Nephron progenitor cell (in vitro differentiated cells): ENCODE measurements at regions not wholly inside any gene's neighbourhood (a gene's known extent, or its start where the extent isn't known, plus 50 kb on each side); places are given as distances from the start of the nearest gene placed in this dataset.

Experiments used
- DNase-seq: peaks from one replicate; pipeline ENCODE4 v3.0.0; 2021
- H3K27ac Mint-ChIP-seq: 2 replicates; pipeline ENCODE4 v1.8.0; 2021; ENCODE audit warnings: mild to moderate bottlenecking, moderate library complexity, mixed read lengths
- H3K27me3 Mint-ChIP-seq: 2 replicates; pipeline ENCODE4 v1.8.0; 2021; ENCODE audit warnings: mild to moderate bottlenecking, low read depth, mixed read lengths; ENCODE audit not compliant: poor library complexity
- H3K36me3 Mint-ChIP-seq: 2 replicates; pipeline ENCODE4 v1.8.0; 2021; ENCODE audit warnings: low read depth, mixed read lengths
- H3K4me1 Mint-ChIP-seq: 2 replicates; pipeline ENCODE4 v1.8.0; 2021; ENCODE audit warnings: mixed read lengths
- H3K4me3 Mint-ChIP-seq: 2 replicates; pipeline ENCODE4 v1.8.0; 2021; ENCODE audit warnings: mild to moderate bottlenecking, moderate library complexity, mixed read lengths
- H3K9me3 Mint-ChIP-seq: 2 replicates; pipeline ENCODE4 v1.8.0; 2021; ENCODE audit warnings: mild to moderate bottlenecking, moderate library complexity, mixed read lengths
- CTCF ChIP-seq: fragments of 200-600 bp; sonication (generic); IDR thresholded peaks from 2 replicates; pipeline ENCODE4 v1.5.0; 2021; ENCODE audit warnings: antibody characterized with exemption

DNA sequence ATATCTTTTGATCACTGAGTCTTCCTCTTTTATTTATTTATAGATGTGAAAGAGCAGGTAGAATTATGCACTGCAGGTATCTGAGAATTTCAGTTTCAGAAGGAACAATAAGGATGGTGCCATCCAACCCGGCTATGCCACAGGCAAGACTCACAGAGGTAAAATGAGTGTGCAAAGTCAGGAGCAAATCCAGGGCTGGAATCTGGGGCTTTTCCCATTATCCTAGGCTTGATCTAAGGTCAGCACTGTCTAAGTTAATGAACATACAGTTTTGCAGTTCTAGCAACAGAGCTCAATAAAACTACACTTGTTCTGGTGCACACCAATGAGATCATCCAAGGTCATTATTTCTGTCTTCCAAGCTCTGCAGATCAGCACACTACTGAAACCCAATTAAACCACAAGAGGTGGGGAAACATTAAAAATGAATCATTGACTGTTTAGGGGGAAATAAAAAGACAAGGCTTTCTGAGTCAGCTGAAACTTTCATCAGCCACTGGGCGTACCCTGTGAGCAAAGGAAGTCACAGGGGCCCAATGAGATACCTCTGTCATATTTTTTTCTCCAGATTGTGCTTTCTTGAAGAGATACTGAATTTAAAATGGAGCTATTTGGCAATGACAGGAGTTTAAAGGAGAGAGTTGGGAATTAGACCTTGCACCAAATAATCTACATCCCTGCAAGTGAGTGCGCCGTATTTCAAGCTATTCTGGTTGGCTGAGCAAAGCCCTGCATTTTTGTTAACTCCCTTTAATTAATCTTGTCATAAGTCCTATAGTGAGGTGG, 662.2 kb upstream of the ZNF608 start:
- H3K27ac Mint-ChIP-seq = peak overlapping the region; percentile 98
- peaks cover 2% of the 10 kb centered on the region for H3K27me3 Mint-ChIP-seq
- TF ChIP-seq CTCF = no peak
- H3K4me3 Mint-ChIP-seq = peak overlapping the region; percentile 73
- H3K36me3 Mint-ChIP-seq = peaks cover 26% of the 10 kb centered on the region
- peaks cover 67% of the 10 kb centered on the region for H3K4me1 Mint-ChIP-seq
- H3K9me3 Mint-ChIP-seq = peaks cover 26% of the 10 kb centered on the region
- DNase-seq = no peak

- H3K27me3 Mint-ChIP-seq = peaks cover 2% of the 10 kb centered on the region
- H3K4me1 Mint-ChIP-seq = peaks cover 74% of the 10 kb centered on the region
- peaks cover 21% of the 10 kb centered on the region for H3K36me3 Mint-ChIP-seq
- peaks cover 21% of the 10 kb centered on the region for H3K9me3 Mint-ChIP-seq
- peak overlapping the region; percentile 98 for H3K27ac Mint-ChIP-seq
- H3K4me3 Mint-ChIP-seq = peak overlapping the region; percentile 73
- no peak for TF ChIP-seq CTCF
- no peak for DNase-seq
Measured at GRCh38 chr5:125409234-125409860, 662.9 kb upstream of the ZNF608 start.

- peak; percentile 19 for DNase-seq
- Mint-ChIP-seq H3K4me3 (peak overlapping the region; percentile 73), H3K36me3 (peaks cover 14% of the 10 kb centered on the region), H3K9me3 (peaks cover 14% of the 10 kb centered on the region), H3K4me1 (peaks cover 80% of the 10 kb centered on the region), H3K27ac (peak overlapping the region; percentile 98), H3K27me3 (peaks cover 2% of the 10 kb centered on the region)
- no peak for TF ChIP-seq CTCF
Measured at GRCh38 chr5:125409861-125410536, 663.6 kb upstream of the ZNF608 start.

DNA sequence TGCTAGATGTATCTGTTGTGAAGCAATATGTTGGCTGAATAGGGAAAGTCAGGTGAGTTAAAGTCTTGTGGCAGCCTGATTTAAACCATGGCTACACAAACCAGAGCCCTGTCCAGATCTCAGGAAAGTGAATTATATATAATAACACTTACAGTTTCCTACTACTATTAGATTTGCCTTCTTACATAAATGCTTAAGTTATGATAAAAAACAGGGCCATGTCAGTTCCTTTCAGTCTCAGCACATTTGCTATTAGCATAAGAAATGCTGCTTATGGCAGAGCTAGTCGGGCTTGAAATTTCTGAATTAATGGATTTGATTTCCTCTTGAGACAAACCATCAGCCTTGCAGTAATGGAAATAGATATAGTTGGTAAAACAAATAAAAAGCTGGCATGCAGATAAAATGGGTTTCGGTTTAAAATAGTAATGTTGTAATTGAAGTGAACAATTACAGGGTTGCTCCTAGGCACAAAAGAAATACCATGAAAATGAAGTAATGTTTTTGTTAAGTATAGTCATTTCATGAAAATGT, 664.2 kb upstream of the ZNF608 start:
- Mint-ChIP-seq H3K9me3 (peaks cover 10% of the 10 kb centered on the region), H3K27ac (peak overlapping the region; percentile 98), H3K27me3 (peaks cover 2% of the 10 kb centered on the region), H3K36me3 (peaks cover 9% of the 10 kb centered on the region), H3K4me1 (peaks cover 86% of the 10 kb centered on the region), H3K4me3 (peak overlapping the region; percentile 73)
- no peak for DNase-seq
- no peak for TF ChIP-seq CTCF

GRCh38 chr5:125411071-125411743, 664.8 kb upstream of the ZNF608 start:
- Mint-ChIP-seq H3K27ac (peak overlapping the region; percentile 96), H3K27me3 (peaks cover 2% of the 10 kb centered on the region), H3K4me3 (peak overlapping the region; percentile 73), H3K9me3 (peaks cover 4% of the 10 kb centered on the region), H3K4me1 (peaks cover 92% of the 10 kb centered on the region), H3K36me3 (peaks cover 4% of the 10 kb centered on the region)
- no peak for TF ChIP-seq CTCF
- DNase-seq = no peak
